ENCODE measurements at regions not wholly inside any gene's neighbourhood (a gene's known extent, or its start where the extent isn't known, plus 50 kb on each side); places are given as distances from the start of the nearest gene placed in this dataset.
A peak's percentile ranks its signal among the peaks of the same experiment; 100 is the strongest.

DNA sequence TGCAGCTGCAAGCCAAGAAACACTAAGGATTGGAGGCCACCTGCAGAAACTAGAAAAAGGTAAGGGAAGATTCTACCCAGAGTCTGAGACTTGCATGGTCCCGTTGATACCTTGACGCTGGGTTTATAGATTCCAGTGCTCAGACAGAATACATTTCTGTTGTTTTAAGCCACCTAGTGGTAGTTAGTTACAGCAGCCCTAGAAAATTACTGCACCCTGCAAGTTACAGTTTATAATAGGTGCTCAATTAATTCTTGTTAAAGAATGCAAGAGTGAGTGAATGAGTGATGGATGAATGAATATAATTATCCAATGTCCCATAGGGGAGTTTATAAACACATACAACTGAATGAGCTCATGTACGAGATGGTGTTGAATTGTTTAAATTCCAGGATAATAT lies 453.1 kb upstream of the SLC35B3 start:
- FAIRE-seq (no peak), DNase-seq (ENCODE audit: insufficient read length, low spot score) (no peak)
- TF ChIP-seq, protein P1, sequence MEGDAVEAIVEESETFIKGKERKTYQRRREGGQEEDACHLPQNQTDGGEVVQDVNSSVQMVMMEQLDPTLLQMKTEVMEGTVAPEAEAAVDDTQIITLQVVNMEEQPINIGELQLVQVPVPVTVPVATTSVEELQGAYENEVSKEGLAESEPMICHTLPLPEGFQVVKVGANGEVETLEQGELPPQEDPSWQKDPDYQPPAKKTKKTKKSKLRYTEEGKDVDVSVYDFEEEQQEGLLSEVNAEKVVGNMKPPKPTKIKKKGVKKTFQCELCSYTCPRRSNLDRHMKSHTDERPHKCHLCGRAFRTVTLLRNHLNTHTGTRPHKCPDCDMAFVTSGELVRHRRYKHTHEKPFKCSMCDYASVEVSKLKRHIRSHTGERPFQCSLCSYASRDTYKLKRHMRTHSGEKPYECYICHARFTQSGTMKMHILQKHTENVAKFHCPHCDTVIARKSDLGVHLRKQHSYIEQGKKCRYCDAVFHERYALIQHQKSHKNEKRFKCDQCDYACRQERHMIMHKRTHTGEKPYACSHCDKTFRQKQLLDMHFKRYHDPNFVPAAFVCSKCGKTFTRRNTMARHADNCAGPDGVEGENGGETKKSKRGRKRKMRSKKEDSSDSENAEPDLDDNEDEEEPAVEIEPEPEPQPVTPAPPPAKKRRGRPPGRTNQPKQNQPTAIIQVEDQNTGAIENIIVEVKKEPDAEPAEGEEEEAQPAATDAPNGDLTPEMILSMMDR (IDR thresholded peaks at IDR 0.05; ENCODE audit: insufficient read depth, missing control alignments) = peak; percentile 2

DNA sequence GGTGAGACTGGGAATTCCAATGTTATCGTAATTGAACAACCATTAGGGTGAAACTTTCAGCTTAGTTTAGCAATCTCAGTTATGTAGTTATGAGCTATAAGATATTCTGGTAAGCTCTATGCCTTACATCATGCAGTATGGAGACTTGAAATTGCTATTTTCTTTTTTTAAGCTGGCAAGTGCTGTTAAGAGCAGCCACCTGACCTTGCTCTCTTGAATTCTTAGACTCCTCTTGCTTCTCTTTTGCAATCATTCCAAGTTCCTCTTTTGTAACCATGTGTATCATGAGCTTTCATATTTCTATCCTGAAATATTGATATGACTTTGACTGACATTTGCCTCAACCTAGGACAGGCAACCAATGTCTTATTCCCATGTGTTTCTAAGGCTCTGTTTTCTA lies 446.3 kb upstream of the SLC35B3 start:
- DNase-seq (ENCODE audit: insufficient read length, low spot score) = no peak

DNA sequence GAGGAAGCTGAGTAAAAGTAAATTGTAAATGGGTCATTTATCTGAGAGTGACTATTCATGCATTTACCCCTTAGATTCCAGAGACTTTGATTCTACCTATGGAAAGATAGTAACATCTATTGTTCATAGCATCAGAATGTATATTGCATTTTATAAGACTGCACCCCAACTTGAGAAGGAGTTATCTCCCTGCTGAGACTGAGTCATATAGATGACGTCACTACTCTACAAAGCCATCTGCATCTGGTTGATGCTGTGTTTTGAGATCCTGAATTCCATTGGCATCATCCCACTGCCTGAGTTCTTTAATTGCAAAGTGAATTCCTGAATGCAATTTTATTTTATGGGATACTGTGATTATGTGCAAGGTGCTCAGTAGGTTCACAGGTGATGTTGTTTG lies 444.0 kb upstream of the SLC35B3 start:
- FAIRE-seq = no peak
- TF ChIP-seq, protein P1 (IDR thresholded peaks at IDR 0.05; ENCODE audit: insufficient read depth, missing control alignments) = no peak
- DNase-seq (ENCODE audit: insufficient read length, low spot score) = no peak

More for the DNA sequence above, 446.3 kb upstream of the SLC35B3 start:
- no peak for FAIRE-seq
- TF ChIP-seq, protein P1 (IDR thresholded peaks at IDR 0.05; ENCODE audit: insufficient read depth, missing control alignments) = no peak

DNA sequence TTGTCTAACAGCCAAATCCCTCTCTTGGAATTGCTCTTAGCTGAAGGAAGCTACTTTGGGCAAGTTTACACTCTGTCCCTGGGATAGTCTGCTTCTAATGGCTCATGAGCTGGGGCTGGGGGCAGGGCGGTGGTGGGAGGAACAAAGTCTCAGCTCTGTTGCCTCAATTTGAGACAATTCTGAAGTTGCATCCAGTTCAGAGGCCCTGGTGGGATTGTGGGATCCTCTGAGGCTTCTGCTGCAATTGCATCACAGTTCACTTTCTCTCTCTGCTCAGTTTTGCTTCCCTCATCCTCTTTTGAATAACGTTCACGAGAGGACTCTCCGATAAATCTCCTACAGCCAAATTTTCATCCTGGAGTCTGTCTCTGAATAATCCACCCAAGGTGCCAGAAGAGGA lies 440.6 kb upstream of the SLC35B3 start:
- TF ChIP-seq, protein P1 (IDR thresholded peaks at IDR 0.05; ENCODE audit: insufficient read depth, missing control alignments) = no peak
- FAIRE-seq (no peak), DNase-seq (ENCODE audit: insufficient read length, low spot score) (no peak)

DNA sequence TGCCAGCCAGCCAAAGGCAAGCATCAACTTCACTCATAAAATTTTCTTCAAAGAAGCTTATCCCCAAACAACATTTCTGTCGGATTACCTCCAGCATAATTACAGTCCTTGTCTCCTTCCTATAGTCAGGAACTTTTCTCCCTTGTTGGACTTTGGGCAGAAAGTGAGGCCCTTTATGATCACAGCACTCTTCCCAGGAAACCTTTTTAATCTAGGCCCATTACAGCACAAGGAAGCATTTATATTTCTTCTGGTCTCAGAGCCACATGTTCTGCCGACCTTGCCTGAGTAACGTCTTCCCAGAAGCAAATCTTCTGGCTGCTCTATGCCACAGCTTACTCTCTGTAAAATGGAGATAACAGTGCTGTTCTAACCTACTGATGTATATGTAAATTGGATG lies 437.2 kb upstream of the SLC35B3 start:
- DNase-seq (ENCODE audit: insufficient read length, low spot score) (no peak), FAIRE-seq (no peak)
- TF ChIP-seq, protein P1 (IDR thresholded peaks at IDR 0.05; ENCODE audit: insufficient read depth, missing control alignments) = no peak

DNA sequence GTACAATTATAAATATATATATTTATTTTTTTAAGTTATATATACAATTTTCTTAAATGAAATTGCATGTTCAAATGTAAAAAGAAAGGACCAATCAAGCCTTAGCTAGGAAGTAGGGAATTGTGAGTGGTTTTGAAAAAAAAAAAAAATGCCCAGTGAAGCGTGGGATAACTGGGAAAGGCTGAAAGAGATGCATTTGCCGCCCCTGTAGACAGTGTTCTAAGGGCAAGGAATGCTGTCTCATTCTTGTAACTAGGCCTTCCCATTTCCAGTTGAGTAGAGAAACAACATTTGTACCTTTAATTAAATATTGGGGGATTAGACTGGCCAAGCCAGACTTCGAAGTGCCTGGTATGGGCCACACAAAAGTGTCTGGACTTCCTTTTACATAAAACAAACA lies 430.1 kb upstream of the SLC35B3 start:
- TF ChIP-seq, protein P1 (IDR thresholded peaks at IDR 0.05; ENCODE audit: insufficient read depth, missing control alignments) = no peak
- no peak for FAIRE-seq

DNA sequence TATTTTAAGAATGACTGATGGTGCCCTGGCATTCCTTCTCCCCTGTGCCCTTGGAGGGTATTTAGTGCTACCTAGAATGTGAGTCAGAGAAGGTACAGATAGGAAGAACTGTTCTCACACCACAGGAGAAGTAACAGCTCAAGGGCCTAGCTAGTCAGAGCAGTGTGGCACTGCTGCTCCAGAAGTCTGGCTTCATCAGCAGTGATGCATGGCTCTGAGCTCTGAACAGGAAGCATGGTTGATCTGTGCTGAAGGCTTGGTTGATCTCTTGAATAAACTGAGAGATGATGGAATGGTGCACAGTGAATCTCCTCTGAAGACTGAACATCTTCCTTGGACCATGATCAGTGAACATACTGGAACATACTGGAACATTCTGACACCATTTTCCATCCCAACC lies 425.3 kb upstream of the SLC35B3 start:
- no peak for DNase-seq (ENCODE audit: insufficient read length, low spot score)
- no peak for FAIRE-seq
- TF ChIP-seq, protein P1 (IDR thresholded peaks at IDR 0.05; ENCODE audit: insufficient read depth, missing control alignments) = no peak

More for the DNA sequence above, 430.1 kb upstream of the SLC35B3 start:
- no peak for DNase-seq (ENCODE audit: insufficient read length, low spot score)

Measured in D721Med (cell line).